Left colon (tissue), 2 donors: ENCODE measurements at regions not wholly inside any gene's neighbourhood (a gene's known extent, or its start where the extent isn't known, plus 50 kb on each side); places are given as distances from the start of the nearest gene placed in this dataset.
A peak's percentile ranks its signal among the peaks of the same experiment; 100 is the strongest.

Source experiments
- ATAC-seq: fragments of 200-7000 bp; cut with Tn5 transposase; one replicate; pipeline ENCODE4 v1.9.1; 2020; ENCODE audit warnings: mild to moderate bottlenecking, moderate library complexity
- DNase-seq, 2 donors: peaks; one replicate each; pipeline ENCODE4 v3.0.0-alpha.2; 2020
- intact Hi-C, 2 donors: fragments of 100-400 bp; cut with DNase I in 1 of 2; cut with micrococcal nuclease in 1 of 2; formaldehyde crosslinking; loops; one replicate each; pipeline versions ENCODE4 v1.11.2 to v1.14.0; 2022; cut with DNase I, micrococcal nuclease
- donor health status: DM: no; HTN: no; CAD: no.
- donor health status: DM: yes; HTN: yes; CAD: no.

- DNase-seq = no peak
- no peak for ATAC-seq
- intact Hi-C loops = no loop called here
These were observed 157.4 kb downstream of the EVX1 start for GRCh38 chr7:27399791-27400567.

- DNase-seq (no peak), ATAC-seq (no peak)
- intact Hi-C loops = no loop called here
These were observed 163.2 kb downstream of the EVX1 start for GRCh38 chr7:27405780-27406179.

- no peak for ATAC-seq
- no peak for DNase-seq
- intact Hi-C loops = no loop called here
These were observed 166.7 kb downstream of the EVX1 start for GRCh38 chr7:27409311-27409710.

- intact Hi-C loops = no loop called here
- DNase-seq = no peak
- no peak for ATAC-seq
These were observed 167.2 kb downstream of the EVX1 start for GRCh38 chr7:27409776-27410175.

GRCh38 chr7:27410812-27411544 is 168.4 kb downstream of the EVX1 start:
- DNase-seq (no peak), ATAC-seq (no peak)

DNA sequence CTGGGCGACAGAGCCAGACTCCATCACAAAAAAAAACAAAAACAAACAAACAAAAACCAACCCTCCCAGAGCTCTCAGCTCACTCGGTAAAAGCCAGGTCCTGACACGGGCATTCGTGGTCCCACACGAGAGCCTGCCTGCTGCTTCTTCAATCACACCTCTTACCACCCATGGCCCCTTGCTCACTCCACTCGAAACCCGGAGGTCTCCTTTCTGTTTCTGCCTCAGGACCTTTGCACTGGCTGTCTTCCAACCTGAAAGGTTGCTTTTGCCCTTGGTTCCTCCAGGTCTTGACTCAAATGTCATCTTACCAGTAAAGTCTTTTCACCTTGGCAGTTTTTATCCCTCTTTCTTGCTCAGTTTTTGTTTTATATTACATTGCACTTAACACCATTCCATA is 169.6 kb downstream of the EVX1 start:
- intact Hi-C loops = no loop called here
- ATAC-seq (no peak), DNase-seq (no peak)

More at GRCh38 chr7:27410812-27411544, 168.4 kb downstream of the EVX1 start:
- intact Hi-C loops = no loop called here

GRCh38 chr7:27418541-27418940 is 175.9 kb downstream of the EVX1 start:
- intact Hi-C loops = no loop called here
- DNase-seq (no peak), ATAC-seq (peak; percentile 42)

GRCh38 chr7:27419581-27420177 is 177.1 kb downstream of the EVX1 start:
- intact Hi-C loops = no loop called here
- ATAC-seq = no peak
- DNase-seq = no peak

DNA sequence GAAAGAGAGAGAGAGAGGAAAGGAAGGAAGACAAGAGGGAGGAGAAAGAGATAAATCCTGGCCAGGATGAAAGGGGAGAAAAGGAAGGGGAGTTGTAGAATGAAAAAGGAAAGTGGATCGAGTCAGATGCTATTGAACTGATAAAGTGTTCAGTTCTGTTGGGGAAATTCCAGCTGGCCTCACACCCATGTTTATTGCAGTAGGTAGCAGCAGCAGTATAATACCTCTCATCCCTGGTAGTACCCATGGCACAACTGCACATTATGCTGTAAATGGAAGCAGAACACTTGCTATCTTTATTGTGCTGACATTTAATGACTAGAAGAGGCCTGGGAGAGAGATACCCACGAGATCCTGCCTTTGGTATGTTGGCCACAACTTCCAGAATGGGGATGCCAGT is 178.1 kb downstream of the EVX1 start:
- ATAC-seq (peak; percentile 76), DNase-seq (peak; percentile 63 to 79)
- intact Hi-C loops = no loop called here

GRCh38 chr7:27423290-27423689 is 180.7 kb downstream of the EVX1 start:
- DNase-seq = peak; percentile 77 to 84
- ATAC-seq = peak; percentile 63
- intact Hi-C loops = no loop called here

- intact Hi-C loops = no loop called here
- DNase-seq (peak in 1 of 2 donors; percentile 15), ATAC-seq (no peak)
These were observed 181.2 kb downstream of the EVX1 start for GRCh38 chr7:27423821-27424220.

GRCh38 chr7:27424231-27424630 is 181.6 kb downstream of the EVX1 start:
- peak; percentile 75 for ATAC-seq
- intact Hi-C loops = no loop called here
- peak; percentile 56 to 82 for DNase-seq

- ATAC-seq = peak; percentile 78
- peak; percentile 21 to 30 for DNase-seq
- intact Hi-C loops = no loop called here
These were observed 182.1 kb downstream of the EVX1 start for GRCh38 chr7:27424749-27425148.

- intact Hi-C loops = no loop called here
- DNase-seq (no peak), ATAC-seq (no peak)
These were observed 184.8 kb downstream of the EVX1 start for GRCh38 chr7:27427416-27427815.

GRCh38 chr7:27430105-27430504 is 187.5 kb downstream of the EVX1 start:
- intact Hi-C loops = no loop called here
- DNase-seq = no peak
- ATAC-seq = no peak

DNA sequence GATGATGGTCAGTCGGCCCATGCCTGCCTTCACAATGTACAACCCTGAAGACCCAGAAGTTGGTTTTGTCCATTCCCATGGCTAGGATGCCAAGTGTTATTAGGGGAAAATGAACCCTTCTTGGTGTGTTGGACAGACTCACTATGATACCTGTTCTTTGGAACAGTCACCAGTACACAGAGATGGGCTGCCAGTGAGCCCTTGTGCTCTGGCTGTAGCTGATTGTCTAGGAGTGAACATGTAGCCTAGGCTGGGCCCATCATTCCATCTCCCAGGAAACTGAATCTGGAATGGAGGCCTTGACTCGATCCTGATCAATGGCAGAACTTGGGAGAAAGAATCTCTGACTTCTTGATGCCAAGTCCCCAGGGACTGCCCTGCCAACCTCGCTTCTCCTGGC is 188.9 kb downstream of the EVX1 start:
- no peak for ATAC-seq
- DNase-seq = no peak
- intact Hi-C loops = no loop called here

GRCh38 chr7:27433581-27433980 is 191.0 kb downstream of the EVX1 start:
- intact Hi-C loops = no loop called here
- no peak for DNase-seq
- ATAC-seq = no peak

GRCh38 chr7:27434756-27435400 is 192.3 kb downstream of the EVX1 start:
- intact Hi-C loops = no loop called here
- ATAC-seq (no peak), DNase-seq (no peak)

DNA sequence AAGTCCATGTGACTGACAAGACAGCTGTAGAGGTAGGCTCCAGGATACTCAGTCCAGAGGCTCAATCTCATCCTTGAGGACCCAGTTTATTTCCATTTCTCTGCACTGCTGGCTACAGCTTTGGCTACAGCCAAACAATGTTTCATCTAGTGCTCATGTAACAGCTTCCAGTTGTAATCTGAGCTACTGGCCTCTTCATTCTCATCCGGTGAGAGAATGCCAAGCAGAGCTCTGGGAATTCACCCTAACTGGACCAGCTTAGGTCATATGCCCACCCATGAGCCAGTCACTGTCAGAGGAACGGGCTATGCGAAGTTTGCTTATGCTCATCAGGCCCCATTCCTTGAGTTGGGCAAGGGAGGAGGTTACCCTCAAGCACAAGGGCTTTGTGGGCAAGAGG is 192.9 kb downstream of the EVX1 start:
- intact Hi-C loops = no loop called here
- no peak for ATAC-seq
- DNase-seq = no peak
